ENCODE measurements at regions not wholly inside any gene's neighbourhood (a gene's known extent, or its start where the extent isn't known, plus 50 kb on each side); places are given as distances from the start of the nearest gene placed in this dataset.
"Not testable (repeated sequence)": the region's sequence is repeated elsewhere in the genome, so short reads cannot be mapped to it uniquely, and the experiment has no call there.

DNA sequence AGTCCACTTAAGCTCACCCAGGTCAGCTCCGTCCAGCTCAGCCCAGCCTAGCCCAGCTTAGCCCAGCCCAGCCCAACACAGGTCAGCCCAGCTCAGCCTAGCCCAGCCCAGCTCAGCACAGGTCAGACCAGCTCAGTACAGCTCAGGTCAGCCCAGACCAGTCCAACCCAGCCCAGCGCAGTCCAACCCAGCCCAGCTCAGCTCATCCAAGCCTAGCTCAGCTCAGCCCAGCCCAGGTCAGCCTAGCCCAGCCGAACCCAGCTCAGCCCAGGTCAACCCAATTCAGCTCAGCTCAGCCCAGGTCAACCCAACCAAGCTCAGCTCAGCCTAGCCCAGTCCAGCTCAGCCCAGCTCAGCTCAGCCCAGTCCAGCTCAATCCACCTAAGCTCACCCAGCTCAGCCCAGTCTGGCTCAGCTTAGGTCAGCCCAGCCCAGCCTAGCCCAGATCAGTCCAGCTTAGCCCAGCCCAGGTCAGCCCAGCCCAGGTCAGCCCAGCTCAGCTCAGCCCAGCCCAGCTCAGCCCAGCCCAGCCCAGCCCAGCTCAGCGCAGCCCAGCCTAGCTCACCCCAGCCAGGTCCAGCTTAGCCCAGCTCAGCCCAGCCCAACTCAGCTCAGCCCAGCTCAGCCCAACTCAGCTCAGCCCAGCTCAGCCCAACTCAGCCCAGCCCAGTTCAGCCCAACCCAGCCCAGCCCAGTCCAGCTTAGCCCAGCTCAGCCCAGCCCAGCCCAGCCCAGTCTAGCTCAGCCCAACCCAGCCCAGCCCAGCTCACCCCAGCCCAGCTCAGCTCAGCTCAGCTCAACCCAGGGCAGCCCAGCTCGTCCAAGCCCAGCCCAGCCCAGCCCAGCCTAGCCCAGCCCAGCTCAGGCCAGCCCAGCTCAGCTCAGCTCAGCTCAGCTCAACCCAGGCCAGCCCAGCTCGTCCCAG is 184.0 kb downstream of the TMEM121 start:
- no peak overlapping the region for H3K4me3 ChIP-seq
- intact Hi-C loops (cut with DNase I), result no loop called here
- no peaks in the 10 kb centered on the region for H3K27me3 ChIP-seq
- H3K9me3 ChIP-seq, result no peaks in the 10 kb centered on the region
- H3K27ac ChIP-seq, result no peak overlapping the region
- ATAC-seq (no peak), DNase-seq (no peak)
- WGBS, 2 donors, result 68% methylated on average over 6 of the region's 6 CpGs; no CpG with 5 or more reads in 1 of the 2 donors
- no peaks in the 10 kb centered on the region for H3K4me1 ChIP-seq
- TF ChIP-seq, protein P1, sequence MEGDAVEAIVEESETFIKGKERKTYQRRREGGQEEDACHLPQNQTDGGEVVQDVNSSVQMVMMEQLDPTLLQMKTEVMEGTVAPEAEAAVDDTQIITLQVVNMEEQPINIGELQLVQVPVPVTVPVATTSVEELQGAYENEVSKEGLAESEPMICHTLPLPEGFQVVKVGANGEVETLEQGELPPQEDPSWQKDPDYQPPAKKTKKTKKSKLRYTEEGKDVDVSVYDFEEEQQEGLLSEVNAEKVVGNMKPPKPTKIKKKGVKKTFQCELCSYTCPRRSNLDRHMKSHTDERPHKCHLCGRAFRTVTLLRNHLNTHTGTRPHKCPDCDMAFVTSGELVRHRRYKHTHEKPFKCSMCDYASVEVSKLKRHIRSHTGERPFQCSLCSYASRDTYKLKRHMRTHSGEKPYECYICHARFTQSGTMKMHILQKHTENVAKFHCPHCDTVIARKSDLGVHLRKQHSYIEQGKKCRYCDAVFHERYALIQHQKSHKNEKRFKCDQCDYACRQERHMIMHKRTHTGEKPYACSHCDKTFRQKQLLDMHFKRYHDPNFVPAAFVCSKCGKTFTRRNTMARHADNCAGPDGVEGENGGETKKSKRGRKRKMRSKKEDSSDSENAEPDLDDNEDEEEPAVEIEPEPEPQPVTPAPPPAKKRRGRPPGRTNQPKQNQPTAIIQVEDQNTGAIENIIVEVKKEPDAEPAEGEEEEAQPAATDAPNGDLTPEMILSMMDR (IDR thresholded peaks at IDR 0.05), result no peak
- H3K36me3 ChIP-seq (replicated peaks in 1 of 2; ENCODE audit: insufficient read depth in 1 of 2, low read depth in 2 of 2), result no peaks in the 10 kb centered on the region

DNA sequence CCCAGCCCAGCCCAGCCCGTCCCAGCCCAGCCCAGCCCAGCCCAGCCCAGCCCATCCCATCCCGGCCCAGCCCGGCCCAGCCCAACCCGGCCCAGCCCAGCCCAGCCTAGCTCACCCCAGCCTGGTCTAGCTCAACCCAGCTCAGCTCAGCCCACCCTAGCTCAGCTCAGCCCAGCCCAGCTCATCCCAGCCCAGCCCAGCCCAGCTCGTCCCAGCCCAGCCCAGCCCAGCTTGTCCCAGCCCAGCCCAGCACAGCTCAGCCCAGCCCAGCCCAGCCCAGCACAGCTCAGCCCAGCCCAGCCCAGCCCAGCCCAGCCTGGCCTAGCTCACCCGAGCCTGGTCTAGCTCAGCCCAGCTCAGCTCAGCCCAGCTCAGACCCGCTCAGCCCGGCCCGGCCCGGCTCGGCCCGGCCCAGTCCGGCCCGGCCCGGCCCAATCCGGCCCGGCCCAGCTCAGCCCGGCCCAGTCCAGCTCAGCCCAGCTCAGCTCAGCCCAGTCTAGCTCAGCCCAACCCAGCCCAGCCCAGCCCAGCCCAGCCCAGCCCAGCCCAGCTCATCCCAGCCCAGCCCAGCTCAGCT is 184.7 kb downstream of the TMEM121 start:
- 88% methylated on average over 13 of the region's 18 CpGs; no CpG with 5 or more reads in 1 of the 2 donors for WGBS, 2 donors
- Histone ChIP-seq H3K36me3 (replicated peaks in 1 of 2; ENCODE audit: insufficient read depth in 1 of 2, low read depth in 2 of 2) (no peaks in the 10 kb centered on the region), H3K9me3 (no peaks in the 10 kb centered on the region), H3K27me3 (no peaks in the 10 kb centered on the region), H3K4me1 (no peaks in the 10 kb centered on the region), H3K4me3 (no peak overlapping the region), H3K27ac (no peak overlapping the region)
- ATAC-seq (no peak), DNase-seq (no peak)
- no peak for TF ChIP-seq POLR2A (IDR thresholded peaks at IDR 0.05)
- TF ChIP-seq, protein P1 (IDR thresholded peaks at IDR 0.05), result no peak
- intact Hi-C loops (cut with DNase I), result no loop called here

DNA sequence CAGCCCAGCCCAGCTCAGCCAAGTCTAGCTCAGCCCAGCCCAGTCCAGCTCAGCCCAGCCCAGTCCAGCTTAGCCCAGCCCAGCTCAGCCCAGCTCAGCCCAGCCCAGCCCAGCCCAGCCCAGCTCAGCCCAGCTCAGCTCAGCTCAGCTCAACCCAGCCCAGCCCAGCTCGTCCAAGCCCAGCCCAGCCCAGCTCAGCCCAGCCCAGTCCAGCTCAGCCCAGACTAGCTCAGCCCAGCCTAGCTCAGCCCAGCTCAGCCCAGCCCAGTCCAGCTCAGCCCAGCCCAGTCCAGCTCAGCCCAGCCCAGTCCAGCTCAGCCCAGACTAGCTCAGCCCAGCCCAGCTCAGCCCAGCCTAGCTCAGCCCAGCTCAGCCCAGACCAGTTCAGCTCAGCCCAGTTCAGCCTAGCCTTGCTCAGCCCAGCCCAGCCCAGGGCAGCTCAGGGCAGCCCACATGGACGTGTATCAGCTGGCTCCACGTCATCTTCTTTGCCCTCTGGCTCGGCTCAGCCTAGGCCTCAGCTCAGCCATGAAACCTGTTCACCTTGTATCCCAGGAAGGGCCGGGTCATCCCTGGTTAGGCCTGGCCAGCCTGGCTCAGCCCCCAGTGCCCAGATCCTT is 185.6 kb downstream of the TMEM121 start:
- WGBS, 2 donors, result 71 to 83% methylated on average over 3 to 5 of the region's 5 CpGs
- TF ChIP-seq POLR2A (IDR thresholded peaks at IDR 0.05), result no peak
- TF ChIP-seq, protein P1 (IDR thresholded peaks at IDR 0.05), result no peak
- ATAC-seq (no peak), DNase-seq (no peak)
- intact Hi-C loops (cut with DNase I), result no loop called here
- Histone ChIP-seq H3K9me3 (no peaks in the 10 kb centered on the region), H3K27ac (no peak overlapping the region), H3K36me3 (replicated peaks in 1 of 2; ENCODE audit: insufficient read depth in 1 of 2, low read depth in 2 of 2) (no peaks in the 10 kb centered on the region), H3K27me3 (no peaks in the 10 kb centered on the region), H3K4me3 (no peak overlapping the region), H3K4me1 (no peaks in the 10 kb centered on the region)

DNA sequence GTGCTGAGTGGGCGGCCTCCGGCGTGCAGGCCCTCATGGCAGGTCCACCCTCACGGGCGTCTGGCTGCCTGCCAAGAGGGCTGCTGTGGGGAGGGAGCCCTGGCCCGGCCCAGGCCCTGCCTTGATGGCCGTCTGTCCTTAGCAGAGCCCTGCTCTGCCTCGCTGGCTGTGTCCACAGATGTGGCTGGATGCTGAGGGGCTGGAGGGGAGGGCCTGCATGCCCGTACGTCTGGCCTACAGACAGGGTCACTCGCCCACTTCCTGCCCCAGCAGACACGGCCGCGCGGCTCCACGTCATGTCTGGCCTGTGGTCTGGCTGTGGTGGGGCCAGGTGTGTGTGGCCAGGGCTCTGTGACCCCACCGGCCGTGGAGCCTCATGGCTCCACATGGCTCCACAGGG is 186.3 kb downstream of the TMEM121 start:
- H3K9me3 ChIP-seq; H3K27ac ChIP-seq; H3K27me3 ChIP-seq; H3K36me3 ChIP-seq (replicated peaks in 1 of 2; ENCODE audit: insufficient read depth in 1 of 2, low read depth in 2 of 2); intact Hi-C loops (cut with DNase I); ATAC-seq; H3K4me3 ChIP-seq; H3K4me1 ChIP-seq; DNase-seq: not testable (repeated sequence)
- 80 to 100% methylated on average over 2 to 12 of the region's 18 CpGs for WGBS, 2 donors

DNA sequence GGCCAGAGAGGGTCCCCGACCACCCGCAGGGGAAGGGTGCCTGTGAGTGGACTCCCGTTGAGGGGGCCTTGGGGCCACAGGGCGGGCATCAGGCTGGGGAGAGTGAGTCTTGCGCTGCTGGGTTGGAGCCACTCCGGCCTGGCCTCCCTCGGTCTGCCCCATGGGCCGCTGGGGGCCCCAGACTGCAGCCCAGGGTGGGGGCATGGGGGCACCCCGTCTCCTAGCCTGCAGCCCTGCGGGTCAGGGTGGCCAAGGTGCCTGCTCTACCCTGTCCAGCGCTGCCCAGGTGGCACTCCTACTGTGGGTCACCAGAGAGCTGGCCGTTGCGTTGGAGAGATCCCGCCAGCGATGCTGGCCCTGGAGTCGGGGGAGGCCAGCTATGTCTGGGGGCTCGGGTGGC is 186.8 kb downstream of the TMEM121 start:
- intact Hi-C loops (cut with DNase I); H3K36me3 ChIP-seq (replicated peaks in 1 of 2; ENCODE audit: insufficient read depth in 1 of 2, low read depth in 2 of 2); H3K27ac ChIP-seq; H3K4me3 ChIP-seq; H3K27me3 ChIP-seq; H3K9me3 ChIP-seq; ATAC-seq; H3K4me1 ChIP-seq; DNase-seq: not testable (repeated sequence)
- WGBS, 2 donors, result 83 to 90% methylated on average over 12 of the region's 17 CpGs

DNA sequence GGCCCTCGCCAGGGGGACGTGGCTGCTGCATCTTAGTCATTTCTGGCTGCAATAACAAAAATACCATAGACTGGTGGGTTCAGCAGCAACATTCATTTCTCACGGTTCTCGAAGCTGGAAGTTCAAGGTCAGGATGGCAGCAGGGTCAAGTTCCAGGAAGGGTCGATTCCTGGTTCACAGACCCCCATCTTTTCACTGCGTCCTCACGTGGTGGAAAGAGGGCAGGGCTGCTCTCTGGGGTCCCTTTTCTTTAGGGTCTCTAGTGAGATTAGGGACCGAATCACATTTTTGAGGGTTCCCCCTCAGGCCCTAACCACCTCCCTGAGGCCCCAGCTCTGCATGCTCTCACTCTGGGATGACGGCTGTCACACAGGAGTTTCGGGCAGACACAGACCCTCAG is 187.5 kb downstream of the TMEM121 start:
- H3K36me3 ChIP-seq (replicated peaks in 1 of 2; ENCODE audit: insufficient read depth in 1 of 2, low read depth in 2 of 2); H3K4me3 ChIP-seq; H3K4me1 ChIP-seq; H3K27me3 ChIP-seq; ATAC-seq; H3K9me3 ChIP-seq; intact Hi-C loops (cut with DNase I); DNase-seq; H3K27ac ChIP-seq: not testable (repeated sequence)
- WGBS, 2 donors, result 67 to 72% methylated on average over 3 to 9 of the region's 10 CpGs

DNA sequence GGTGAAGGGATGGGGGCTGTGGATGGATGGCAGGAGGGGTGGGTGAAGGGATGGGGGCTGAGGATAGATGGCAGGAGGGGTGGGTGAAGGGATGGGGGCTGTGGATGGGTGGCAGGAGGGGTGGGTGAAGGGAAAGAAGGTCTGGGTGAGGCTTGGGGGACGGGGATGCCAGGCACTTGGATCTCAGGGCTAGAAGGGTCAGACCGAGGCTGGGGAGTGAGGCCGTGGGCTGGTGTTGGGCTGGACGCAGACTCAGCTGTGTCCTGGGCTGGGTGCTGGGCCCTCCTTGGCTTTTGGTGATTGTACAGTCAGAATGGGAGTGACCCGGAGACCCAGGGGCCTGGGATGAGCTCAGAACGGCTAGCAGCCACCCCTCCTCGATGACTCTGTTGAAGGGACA is 192.4 kb downstream of the TMEM121 start:
- H3K27me3 ChIP-seq; ATAC-seq; intact Hi-C loops (cut with DNase I); H3K4me3 ChIP-seq; H3K9me3 ChIP-seq; H3K4me1 ChIP-seq; DNase-seq; H3K36me3 ChIP-seq (replicated peaks in 1 of 2; ENCODE audit: insufficient read depth in 1 of 2, low read depth in 2 of 2); H3K27ac ChIP-seq: not testable (repeated sequence)
- WGBS, 2 donors, result 71 to 74% methylated on average over 4 of the region's 7 CpGs

DNA sequence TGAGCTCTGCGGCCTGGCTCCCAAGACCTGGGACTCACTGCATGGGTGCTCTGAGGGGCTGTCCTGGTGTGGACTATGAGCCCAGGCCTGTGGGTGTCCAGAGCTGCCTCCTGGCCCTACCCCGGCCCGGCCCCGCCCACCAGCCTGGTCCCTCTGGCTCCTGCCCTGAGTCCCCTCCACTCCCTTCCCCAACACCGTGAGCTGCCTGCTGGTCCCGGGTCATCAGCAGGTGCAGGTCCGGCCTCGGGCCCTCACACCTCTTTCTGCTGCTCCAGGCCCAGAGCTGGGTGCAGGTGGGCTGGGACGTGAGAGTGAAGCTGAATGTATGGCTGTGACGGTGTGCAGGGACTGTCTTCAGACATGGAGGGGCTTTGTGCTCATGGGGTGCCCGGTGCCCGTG is 193.7 kb downstream of the TMEM121 start:
- 67% methylated on average over 3 of the region's 12 CpGs; no CpG with 5 or more reads in 1 of the 2 donors for WGBS, 2 donors
- H3K27me3 ChIP-seq; H3K4me3 ChIP-seq; H3K36me3 ChIP-seq (replicated peaks in 1 of 2; ENCODE audit: insufficient read depth in 1 of 2, low read depth in 2 of 2); H3K27ac ChIP-seq; H3K9me3 ChIP-seq; DNase-seq; ATAC-seq; H3K4me1 ChIP-seq; intact Hi-C loops (cut with DNase I): not testable (repeated sequence)

All from body of pancreas (tissue), 4 donors.